Spleen (tissue), 7 donors: ENCODE measurements at regions not wholly inside any gene's neighbourhood (a gene's known extent, or its start where the extent isn't known, plus 50 kb on each side); places are given as distances from the start of the nearest gene placed in this dataset.

Experiments used
- CTCF ChIP-seq, 11 experiments: fragments of 200-600 bp in 7 of 11; fragments of 450-650 bp in 4 of 11; sonication (generic) in 4 of 11; IDR thresholded peaks in 8 of 11; conservative IDR thresholded peaks in 3 of 11; 1 replicate in 7 of 11; 2 replicates in 4 of 11; pipeline versions ENCODE4 v1.4.0 to v1.8.0; 2016 to 2021; ENCODE audit warnings: antibody characterized with exemption in 11 of 11, inconsistent platforms in 4 of 11, mild to moderate bottlenecking in 1 of 11
- POLR2A ChIP-seq, 3 donors: fragments of 450-650 bp; IDR thresholded peaks; one replicate each; pipeline ENCODE4 v1.5.1; 2017; ENCODE audit warnings: antibody characterized with exemption in 3 of 3, mild to moderate bottlenecking in 1 of 3
- donor health status: DM: no; HTN: no; CAD: no; lungs with moderate emphysema.
- donor health status: DM: no; HTN: no; CAD: no.
- donor health status: DM: no; HTN: no; CAD: no.

DNA sequence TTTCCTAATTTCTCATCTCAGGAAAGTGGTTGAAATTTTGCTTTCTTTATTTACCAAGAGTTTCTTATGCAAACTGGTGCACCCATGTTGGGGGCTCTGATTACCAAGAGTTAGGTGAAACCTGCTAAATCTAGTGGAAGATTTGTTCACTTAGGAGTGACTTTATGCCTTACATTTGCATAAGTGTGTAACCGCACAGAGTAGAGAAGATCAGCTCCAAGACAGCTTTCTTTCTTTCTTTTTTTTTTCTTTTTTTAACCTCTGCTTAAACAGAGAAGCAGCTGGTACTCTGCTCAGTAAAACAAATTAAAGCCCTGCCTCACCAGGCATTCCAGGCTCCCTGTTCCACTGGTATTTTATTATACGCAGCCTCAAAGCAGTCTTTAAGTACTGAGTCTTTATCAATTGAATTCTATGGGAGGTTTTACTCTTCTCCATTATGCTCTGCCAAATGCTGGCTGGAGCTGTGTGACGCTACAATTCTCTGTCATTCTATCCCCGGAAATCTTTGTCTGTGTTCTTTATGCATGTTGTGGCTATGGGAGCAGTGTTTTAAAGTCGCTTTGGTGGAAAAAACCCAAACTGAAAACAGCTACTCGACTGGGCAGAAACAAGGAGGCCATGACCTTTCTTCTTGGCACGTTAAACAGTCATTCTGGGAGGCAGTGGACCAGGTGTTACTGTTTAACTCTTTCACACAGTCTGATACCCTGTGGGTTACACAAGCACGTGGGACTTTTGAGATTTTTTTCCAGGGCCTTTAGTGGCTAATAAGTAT lies 55.2 kb upstream of the GBE1 start:
- TF ChIP-seq CTCF (IDR thresholded peaks at IDR 0.05 in 8 of 11, conservative IDR thresholded peaks at IDR 0.05 in 3 of 11) = no peak
- TF ChIP-seq POLR2A (IDR thresholded peaks at IDR 0.05) = no peak
